Adrenal gland (tissue), 9 donors: ENCODE measurements at regions not wholly inside any gene's neighbourhood (a gene's known extent, or its start where the extent isn't known, plus 50 kb on each side); places are given as distances from the start of the nearest gene placed in this dataset.

ENCODE experiments used
- DNase-seq, 7 donors: peaks; one replicate each; pipeline ENCODE4 v3.0.0-alpha.2; 2019 to 2020
- H3K27ac ChIP-seq, 5 donors: fragments of 200-600 bp; sonication (generic) in 4 of 5; 1 replicate in 3 of 5; 2 replicates in 2 of 5; pipeline versions ENCODE4 v1.5.1 to v1.8.0; 2016 to 2020; ENCODE audit warnings: mild to moderate bottlenecking in 1 of 5
- H3K27me3 ChIP-seq: fragments of 200-600 bp; 2 replicates; pipeline ENCODE4 v1.8.0; 2021
- H3K36me3 ChIP-seq, 2 donors: fragments of 200-600 bp; replicated peaks in 1 of 2; 1 replicate in 1 of 2; 2 replicates in 1 of 2; pipeline versions ENCODE4 v1.5.1 to v1.8.0; 2018 to 2022
- H3K4me1 ChIP-seq, 2 donors: fragments of 200-600 bp; replicated peaks in 1 of 2; 1 replicate in 1 of 2; 2 replicates in 1 of 2; pipeline versions ENCODE4 v1.5.1 to v1.8.0; 2018 to 2021
- H3K4me3 ChIP-seq, 4 donors: fragments of 200-600 bp; sonication (generic) in 3 of 4; one replicate each; pipeline ENCODE4 v1.5.1; 2016 to 2018
- H3K9me3 ChIP-seq, 3 donors: fragments of 200-600 bp; sonication (generic) in 1 of 3; replicated peaks in 1 of 3; 1 replicate in 2 of 3; 2 replicates in 1 of 3; pipeline versions ENCODE4 v1.5.1 to v1.8.0; 2016 to 2021
- CTCF ChIP-seq, 6 experiments: fragments of 450-650 bp in 4 of 6; fragments of 200-600 bp in 2 of 6; sonication (generic) in 1 of 6; IDR thresholded peaks; 1 replicate in 5 of 6; 2 replicates in 1 of 6; pipeline versions ENCODE4 v1.5.1 to v1.8.0; 2016 to 2021; ENCODE audit warnings: antibody characterized with exemption in 6 of 6, mild to moderate bottlenecking in 2 of 6, moderate library complexity in 1 of 6
- POLR2A ChIP-seq, 2 donors: fragments of 450-650 bp; IDR thresholded peaks; one replicate each; pipeline ENCODE4 v1.6.1; 2017; ENCODE audit warnings: antibody characterized with exemption in 2 of 2, mild to moderate bottlenecking in 2 of 2, moderate library complexity in 1 of 2
- WGBS, 4 donors: extraction: QIAGEN DNeasy Blood & Tissue Kit in 2 of 4; methylation state at CpG; one replicate each; pipeline versions ENCODE4 v1.1.5 to v1.1.7; 2013 to 2017; 5-methylcytosine and 5-hydroxymethylcytosine counted together
- intact Hi-C, 2 donors: fragments of 100-400 bp; cut with DNase I; formaldehyde crosslinking; loops; one replicate each; pipeline versions ENCODE4 v1.14.1 to v1.15.0; 2022 to 2023
- donor health status: healthy with polysubstance abuse.
- donor health status: Bipolar disorder and iron deficiency.
- donor health status: DM: yes; HTN: yes; CAD: no.
- donor health status: DM: no; HTN: no; CAD: no.
- donor health status: DM: no; HTN: no; CAD: no.

- Histone ChIP-seq H3K27me3 (no peaks in the 10 kb centered on the region), H3K4me3 (no peak overlapping the region), H3K9me3 (no peaks in the 10 kb centered on the region), H3K4me1 (no peaks in the 10 kb centered on the region), H3K27ac (no peak overlapping the region), H3K36me3 (no peaks in the 10 kb centered on the region)
- no peak for DNase-seq
- 79 to 80% (median 80%) methylated on average over 4 of the region's 4 CpGs for WGBS, 4 donors
- TF ChIP-seq CTCF (IDR thresholded peaks at IDR 0.05) (no peak), POLR2A (IDR thresholded peaks at IDR 0.05) (no peak)
- intact Hi-C loops = no loop called here
These were observed 1016.3 kb upstream of the NCAM2 start for GRCh38 chr21:19981938-19982337.

GRCh38 chr21:19986396-19986795, 1011.8 kb upstream of the NCAM2 start:
- no peak for DNase-seq
- H3K9me3 ChIP-seq = peaks cover 0 to 2% (median 0%) of the 10 kb centered on the region in 3 donors
- 91 to 97% (median 95%) methylated on average over 2 of the region's 2 CpGs for WGBS, 4 donors
- no peaks in the 10 kb centered on the region for H3K36me3 ChIP-seq
- TF ChIP-seq POLR2A (IDR thresholded peaks at IDR 0.05) = no peak
- no peaks in the 10 kb centered on the region for H3K27me3 ChIP-seq
- H3K4me3 ChIP-seq = no peak overlapping the region
- intact Hi-C loops = no loop called here
- no peak overlapping the region for H3K27ac ChIP-seq
- H3K4me1 ChIP-seq = no peaks in the 10 kb centered on the region

- peaks cover 0 to 2% (median 0%) of the 10 kb centered on the region in 3 donors for H3K9me3 ChIP-seq
- 37 to 50% (median 41%) methylated on average over 4 of the region's 4 CpGs for WGBS, 4 donors
These were observed 1010.5 kb upstream of the NCAM2 start for GRCh38 chr21:19987671-19988070.

GRCh38 chr21:19992540-19992939, 1005.7 kb upstream of the NCAM2 start:
- Histone ChIP-seq H3K27me3 (no peaks in the 10 kb centered on the region), H3K9me3 (peaks cover 0 to 2% (median 0%) of the 10 kb centered on the region in 3 donors), H3K4me1 (no peaks in the 10 kb centered on the region), H3K36me3 (no peaks in the 10 kb centered on the region), H3K4me3 (no peak overlapping the region), H3K27ac (no peak overlapping the region)
- intact Hi-C loops = no loop called here
- DNase-seq = no peak
- TF ChIP-seq CTCF (IDR thresholded peaks at IDR 0.05) = no peak
- no peak for TF ChIP-seq POLR2A (IDR thresholded peaks at IDR 0.05)

More at GRCh38 chr21:19987671-19988070, 1010.5 kb upstream of the NCAM2 start:
- H3K27ac ChIP-seq = no peak overlapping the region
- H3K36me3 ChIP-seq = no peaks in the 10 kb centered on the region
- no peak overlapping the region for H3K4me3 ChIP-seq
- no peaks in the 10 kb centered on the region for H3K4me1 ChIP-seq
- intact Hi-C loops = no loop called here
- TF ChIP-seq POLR2A (IDR thresholded peaks at IDR 0.05) = no peak
- no peak for TF ChIP-seq CTCF (IDR thresholded peaks at IDR 0.05)
- H3K27me3 ChIP-seq = no peaks in the 10 kb centered on the region
- DNase-seq = no peak

GRCh38 chr21:19993268-19993667, 1004.9 kb upstream of the NCAM2 start:
- WGBS, 4 donors = 67 to 80% (median 76%) methylated on average over 4 of the region's 4 CpGs
- Histone ChIP-seq H3K4me1 (no peaks in the 10 kb centered on the region), H3K27me3 (no peaks in the 10 kb centered on the region), H3K4me3 (no peak overlapping the region), H3K27ac (no peak overlapping the region), H3K9me3 (peaks cover 0 to 2% (median 0%) of the 10 kb centered on the region in 3 donors), H3K36me3 (no peaks in the 10 kb centered on the region)
- intact Hi-C loops = no loop called here
- TF ChIP-seq POLR2A (IDR thresholded peaks at IDR 0.05) = no peak
- no peak for TF ChIP-seq CTCF (IDR thresholded peaks at IDR 0.05)
- no peak for DNase-seq
